GM12892 (cell line): ENCODE measurements at regions not wholly inside any gene's neighbourhood (a gene's known extent, or its start where the extent isn't known, plus 50 kb on each side); places are given as distances from the start of the nearest gene placed in this dataset.

Experiments used
- DNase-seq: peaks from one replicate; pipeline ENCODE4 v3.0.0; 2011; ENCODE audit not compliant: insufficient read length
- FAIRE-seq: peaks from 2 replicates; lab custom pipeline; 2011; peaks lifted over from hg19 to GRCh38; lab: Jason Lieb, UNC
- POLR2A ChIP-seq: IDR thresholded peaks from 2 replicates; pipeline ENCODE4 v1.6.1; 2011; ENCODE audit warnings: low read depth, low read length, control low read depth
- POLR2AphosphoS5 ChIP-seq: IDR thresholded peaks from 2 replicates; pipeline ENCODE4 v1.6.1; 2011; ENCODE audit warnings: low read depth, low read length, control low read depth
- TAF1 ChIP-seq: IDR thresholded peaks from 2 replicates; pipeline ENCODE4 v1.6.1; 2011; ENCODE audit warnings: low read depth, mild to moderate bottlenecking, control low read depth, low read length, borderline replicate concordance

DNA sequence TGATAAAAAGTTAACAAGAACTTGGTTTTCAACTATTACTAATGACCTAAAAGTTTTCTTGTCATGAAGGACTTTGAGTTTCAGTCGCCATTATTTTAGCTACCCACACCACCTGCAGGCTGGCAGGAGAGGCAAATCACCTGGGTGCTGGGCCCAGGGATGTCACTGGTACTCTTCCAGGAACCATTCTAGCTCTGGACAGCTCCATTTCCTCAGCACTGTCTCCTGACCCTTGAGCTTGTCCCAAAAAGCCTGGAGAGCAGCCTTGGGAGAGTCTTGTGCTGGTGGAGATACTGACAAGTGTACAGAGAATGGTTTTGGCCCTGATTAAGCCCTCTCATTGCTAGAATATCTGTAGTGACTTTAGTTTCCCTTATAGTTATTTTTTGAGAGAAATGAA lies 1924.1 kb upstream of the WWC1 start:
- no peak for FAIRE-seq
- no peak for TF ChIP-seq TAF1
- TF ChIP-seq POLR2AphosphoS5: no peak
- TF ChIP-seq POLR2A: no peak
- DNase-seq: no peak

DNA sequence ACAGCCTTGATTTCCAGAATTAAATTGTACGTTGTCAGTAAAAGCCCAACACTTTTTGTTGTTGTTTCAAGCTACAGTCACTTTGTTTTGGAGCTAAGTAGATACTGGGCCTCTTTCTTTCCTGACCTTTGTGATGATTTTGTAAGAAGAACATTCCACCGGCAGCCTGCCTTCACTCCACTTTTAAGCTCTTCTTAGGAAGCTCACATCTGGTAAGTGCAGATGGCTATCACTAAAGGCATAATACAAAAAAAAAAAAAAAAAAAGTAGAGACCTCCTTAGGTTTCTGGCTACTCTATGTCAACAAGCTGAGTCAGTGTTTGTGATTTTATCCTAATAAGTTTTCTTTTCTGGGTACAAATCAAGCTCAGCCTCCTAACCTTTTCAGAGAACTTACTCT lies 1922.1 kb upstream of the WWC1 start:
- TF ChIP-seq POLR2AphosphoS5: no peak
- no peak for TF ChIP-seq POLR2A
- TF ChIP-seq TAF1: no peak
- no peak for DNase-seq
- no peak for FAIRE-seq

DNA sequence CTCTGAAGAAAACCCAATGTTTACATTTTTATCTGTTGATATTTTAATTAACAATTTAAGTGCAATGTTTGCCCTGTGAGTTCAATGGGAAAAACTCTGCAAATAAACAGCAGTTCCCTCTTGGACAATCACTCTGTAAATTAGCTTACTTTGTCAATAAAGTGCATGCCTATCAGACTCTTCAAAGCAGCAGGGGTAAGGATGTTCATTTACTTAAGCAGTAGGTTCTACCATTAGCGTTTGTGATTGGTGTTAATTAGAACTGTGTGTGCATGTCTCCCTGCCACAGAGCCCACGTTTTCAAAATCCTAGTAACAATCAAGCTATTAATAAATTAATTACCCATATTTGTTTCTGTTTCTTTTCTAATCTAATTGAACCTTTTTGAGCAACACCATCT lies 1921.6 kb upstream of the WWC1 start:
- TF ChIP-seq TAF1 (no peak), POLR2A (no peak), POLR2AphosphoS5 (no peak)
- DNase-seq: no peak
- no peak for FAIRE-seq

DNA sequence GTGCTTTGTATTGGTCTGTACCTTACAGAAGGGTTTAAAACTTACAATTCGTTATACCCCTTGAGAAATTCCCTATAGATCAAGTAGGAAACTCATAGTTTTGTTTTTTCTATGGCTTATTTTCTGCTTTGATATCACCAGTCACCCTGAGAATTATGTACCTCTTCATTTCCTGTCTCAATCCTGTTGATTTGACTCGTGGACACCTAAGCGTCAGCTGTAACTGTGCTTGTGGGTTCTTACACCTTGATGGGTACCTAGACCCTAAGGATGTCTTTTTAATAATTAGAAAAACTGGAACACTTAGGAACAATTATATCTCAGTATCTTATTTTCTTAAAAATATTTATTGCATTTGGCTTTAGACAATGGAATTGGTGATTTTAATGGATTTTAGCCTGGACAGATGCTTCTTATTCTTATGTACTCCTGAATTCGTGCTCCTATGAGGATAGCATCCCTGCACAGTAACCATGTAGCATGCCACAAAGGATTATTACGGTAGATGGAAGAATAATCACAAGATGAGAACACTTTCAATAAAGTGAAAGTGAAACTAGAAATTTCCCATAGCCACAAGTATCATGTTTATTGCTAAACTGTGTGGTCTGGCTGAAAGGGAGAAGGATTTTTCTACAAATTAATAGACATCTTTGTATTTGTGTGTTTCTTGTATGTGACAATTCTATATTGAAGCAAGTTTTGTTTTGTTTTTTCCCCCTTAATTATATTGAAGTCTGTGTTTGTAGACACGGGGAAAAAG lies 1920.3 kb upstream of the WWC1 start:
- FAIRE-seq (no peak), DNase-seq (no peak)
- TF ChIP-seq POLR2A: no peak
- TF ChIP-seq POLR2AphosphoS5: no peak
- TF ChIP-seq TAF1: no peak

DNA sequence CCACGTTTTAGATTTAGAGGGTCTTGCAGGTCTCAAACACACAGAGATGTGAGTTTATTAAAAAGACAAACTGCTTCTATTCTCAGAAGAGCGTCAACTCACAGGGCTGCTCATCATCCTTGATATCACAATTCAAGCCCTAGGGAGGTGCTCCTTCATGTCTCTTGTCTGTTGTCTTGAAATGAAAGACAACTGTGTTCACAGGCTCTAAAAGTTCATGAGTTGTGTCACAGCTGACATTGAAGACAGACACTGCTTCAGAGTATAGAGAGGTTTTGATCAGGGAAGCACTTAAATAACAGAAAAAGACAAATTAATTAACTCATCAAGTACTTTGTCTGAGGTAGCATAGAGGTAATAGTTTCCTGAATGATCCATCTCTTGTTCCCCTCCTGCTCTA lies 1917.6 kb upstream of the WWC1 start:
- TF ChIP-seq POLR2A: no peak
- no peak for TF ChIP-seq TAF1
- FAIRE-seq (no peak), DNase-seq (no peak)

DNA sequence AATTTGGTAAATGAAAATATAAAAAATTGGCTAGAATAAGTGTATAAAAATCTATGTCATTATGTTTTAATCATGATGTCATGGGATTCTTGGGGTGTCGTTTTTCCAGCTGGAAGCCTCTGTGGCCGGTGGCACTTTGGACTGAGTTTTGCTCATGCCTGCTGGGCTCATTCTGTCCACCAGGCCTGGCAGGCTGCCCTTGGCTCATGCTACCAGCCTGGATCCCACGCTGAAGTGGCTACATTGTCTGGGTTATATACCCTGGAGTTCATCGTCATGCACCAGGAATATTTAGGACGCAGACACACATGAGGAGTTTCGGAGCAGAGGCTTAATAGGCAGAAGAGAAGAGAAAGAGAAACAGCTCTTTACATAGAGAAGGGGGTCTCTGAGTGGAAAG lies 1913.7 kb upstream of the WWC1 start:
- TF ChIP-seq POLR2AphosphoS5 (no peak), POLR2A (no peak), TAF1 (no peak)
- no peak for DNase-seq
- no peak for FAIRE-seq

DNA sequence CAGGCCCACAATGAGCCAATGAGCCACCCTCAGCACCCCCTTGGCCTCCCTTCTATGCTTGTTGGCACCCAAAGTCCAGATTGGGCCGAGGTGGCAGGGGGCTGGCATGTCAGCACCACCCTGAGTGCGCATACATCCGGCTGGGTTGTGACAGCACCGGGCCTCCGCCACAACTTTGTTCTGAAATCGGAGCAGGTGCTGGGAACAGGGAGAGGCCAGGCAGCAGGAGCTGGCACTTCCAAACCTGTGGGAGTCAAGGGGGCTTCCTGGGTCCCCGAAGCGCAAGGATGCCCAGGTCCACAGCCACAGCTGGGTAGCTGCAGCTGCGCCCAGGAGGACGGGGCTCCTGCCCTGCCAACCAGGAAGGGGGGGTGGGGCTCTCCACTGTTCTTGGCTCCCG lies 1911.9 kb upstream of the WWC1 start:
- FAIRE-seq (no peak), DNase-seq (no peak)
- TF ChIP-seq POLR2AphosphoS5 (no peak), POLR2A (no peak), TAF1 (no peak)

DNA sequence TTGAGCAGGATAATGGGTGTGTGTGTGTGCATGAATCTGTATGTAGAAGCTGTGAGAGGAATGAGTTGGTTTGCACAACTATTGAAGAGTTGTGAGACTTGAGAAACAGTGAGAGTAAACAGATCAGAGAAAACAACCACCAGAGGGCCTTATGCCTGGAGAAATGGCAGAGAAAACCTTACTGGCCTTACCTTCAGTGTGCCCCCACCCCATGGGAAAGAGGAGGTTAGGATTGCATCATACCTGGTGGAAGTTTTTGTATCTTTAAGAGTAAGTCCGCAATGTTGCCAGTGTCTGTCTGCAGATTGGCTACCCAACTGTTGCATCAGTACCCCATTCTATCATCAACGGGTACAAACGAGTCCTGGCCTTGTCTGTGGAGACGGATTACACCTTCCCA lies 1909.4 kb upstream of the WWC1 start:
- FAIRE-seq (no peak), DNase-seq (no peak)
- TF ChIP-seq POLR2A (no peak), TAF1 (no peak), POLR2AphosphoS5 (no peak)

DNA sequence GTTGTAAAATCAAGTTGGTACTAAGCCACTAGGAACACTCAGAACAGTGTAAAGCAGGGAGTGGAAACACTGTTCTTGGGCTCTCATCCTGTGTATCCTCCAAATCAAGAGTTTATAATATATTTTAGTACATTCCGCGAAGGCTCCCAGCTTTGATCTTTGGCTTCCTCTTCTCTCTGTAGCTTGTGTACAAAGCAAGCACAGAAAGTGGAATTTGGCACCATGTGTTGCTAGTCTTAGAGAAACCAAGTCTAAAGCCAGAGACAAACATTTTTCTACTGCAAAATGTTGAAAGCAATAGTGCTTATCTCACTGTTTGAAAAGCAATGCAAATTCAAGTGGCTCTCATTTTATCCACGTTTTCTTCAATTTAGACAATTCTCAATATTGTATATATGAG lies 1893.3 kb upstream of the WWC1 start:
- TF ChIP-seq POLR2A: no peak
- no peak for TF ChIP-seq TAF1
- FAIRE-seq: no peak

DNA sequence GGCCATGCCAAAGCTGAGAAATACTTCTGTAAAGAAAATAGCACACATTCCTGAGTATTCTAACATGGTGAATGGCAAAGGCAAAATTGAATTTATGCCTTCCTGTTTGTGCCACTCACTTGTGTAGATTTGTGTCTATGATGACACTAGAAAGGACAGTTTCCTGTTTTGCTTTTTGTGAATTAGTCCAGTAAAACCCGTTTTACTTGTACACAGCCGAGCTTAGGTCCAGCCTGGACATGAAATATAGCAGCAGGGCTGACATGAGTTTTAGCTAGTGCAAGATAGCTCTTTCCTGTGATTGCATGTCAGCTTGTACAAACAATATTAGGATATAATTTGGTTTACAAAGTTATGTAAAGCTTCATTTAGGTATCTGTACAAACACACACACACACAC lies 1891.7 kb upstream of the WWC1 start:
- FAIRE-seq (no peak), DNase-seq (no peak)
- no peak for TF ChIP-seq POLR2AphosphoS5
- no peak for TF ChIP-seq POLR2A
- no peak for TF ChIP-seq TAF1

More for the DNA sequence above, 1893.3 kb upstream of the WWC1 start:
- DNase-seq: no peak

DNA sequence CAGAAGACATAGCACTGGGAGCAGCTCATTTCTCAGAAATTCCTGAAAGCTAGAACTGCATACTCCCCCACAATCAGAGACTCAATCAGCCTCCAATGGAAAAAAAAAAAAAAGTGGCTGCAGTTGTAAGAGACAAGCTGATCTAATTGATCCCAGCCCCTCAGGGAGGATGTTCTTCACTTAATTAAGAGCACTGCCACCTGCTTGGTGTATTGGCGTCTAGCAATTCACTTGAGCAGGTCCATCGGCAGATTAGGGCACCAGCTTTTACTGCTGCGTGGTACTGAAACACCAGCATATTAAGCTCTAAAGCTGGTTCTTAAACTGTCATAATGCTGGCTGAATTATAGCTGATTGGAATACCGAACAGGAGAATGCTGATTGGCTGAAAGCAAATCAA lies 1890.1 kb upstream of the WWC1 start:
- no peak for TF ChIP-seq TAF1
- no peak for TF ChIP-seq POLR2AphosphoS5
- no peak for TF ChIP-seq POLR2A
- FAIRE-seq: no peak
- DNase-seq: no peak

DNA sequence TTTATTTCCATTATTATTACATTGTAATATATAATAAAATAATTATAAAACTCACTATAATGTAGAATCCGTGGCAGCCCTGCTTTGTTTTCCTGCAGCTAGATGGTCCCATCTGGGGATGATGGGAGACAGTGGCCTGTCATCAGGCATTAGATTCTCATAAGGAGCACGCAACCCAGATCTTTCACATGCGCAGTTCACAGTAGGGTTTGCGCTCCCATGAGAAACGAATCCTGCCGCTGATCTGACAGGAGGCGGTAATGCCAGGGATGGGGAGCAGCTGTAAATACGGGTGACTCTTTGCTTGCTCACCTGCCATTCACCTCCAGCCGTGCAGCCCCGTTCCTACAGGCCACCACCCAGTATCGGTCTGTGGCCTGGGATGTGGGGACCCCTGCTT lies 1879.3 kb upstream of the WWC1 start:
- TF ChIP-seq POLR2AphosphoS5 (no peak), POLR2A (no peak), TAF1 (no peak)
- no peak for FAIRE-seq
- no peak for DNase-seq

DNA sequence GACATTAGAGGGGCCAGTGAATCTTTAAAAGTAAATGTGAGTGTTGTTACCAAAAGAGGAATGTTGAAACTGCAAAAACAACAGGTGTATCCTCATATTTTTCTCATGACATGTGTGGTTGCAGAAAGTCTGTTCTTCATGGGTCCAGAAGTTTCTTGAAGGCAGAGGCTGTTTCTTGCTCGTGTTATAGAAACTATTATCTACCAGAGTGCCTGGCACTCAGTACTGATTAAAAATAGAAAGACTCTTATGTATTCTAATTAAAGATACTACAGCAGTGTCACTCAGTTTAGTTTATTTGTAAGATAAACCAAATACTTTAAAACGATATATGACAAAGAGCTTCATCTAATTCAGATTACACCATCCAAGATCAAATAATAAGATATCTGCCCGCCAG lies 1864.2 kb upstream of the WWC1 start:
- DNase-seq: no peak
- no peak for FAIRE-seq
- TF ChIP-seq TAF1 (no peak), POLR2AphosphoS5 (no peak), POLR2A (no peak)
